HG03066 (cell line): ENCODE measurements at regions not wholly inside any gene's neighbourhood (a gene's known extent, or its start where the extent isn't known, plus 50 kb on each side); places are given as distances from the start of the nearest gene placed in this dataset.
"Not testable (repeated sequence)": the region's sequence is repeated elsewhere in the genome, so short reads cannot be mapped to it uniquely, and the experiment has no call there.

Experiments
- ATAC-seq: cut with Tn5 transposase; IDR thresholded peaks from one replicate; pipeline ENCODE4 v1.9.1; 2021; ENCODE audit warnings: low read depth; ENCODE audit not compliant: unreplicated experiment

DNA sequence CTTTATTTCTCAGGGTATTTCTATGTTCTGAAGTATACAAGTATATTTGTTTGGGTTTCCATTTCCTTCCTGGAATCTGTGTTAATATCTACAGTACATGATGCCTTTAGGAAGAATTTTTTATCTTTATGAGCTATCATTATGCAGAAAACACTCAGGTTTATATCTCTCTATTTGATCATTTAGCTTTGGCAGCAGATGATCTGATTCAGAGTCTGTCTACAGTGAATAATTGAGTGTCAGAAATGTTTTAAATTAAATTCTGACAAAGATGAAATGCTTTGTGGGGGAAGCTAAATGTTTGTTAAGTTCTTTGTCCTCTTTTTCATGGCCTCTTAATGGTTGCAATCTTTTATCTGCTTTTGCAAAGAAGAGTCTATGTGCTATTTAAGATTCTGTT is 2141.0 kb upstream of the ACO1 start:
- no peak for ATAC-seq

DNA sequence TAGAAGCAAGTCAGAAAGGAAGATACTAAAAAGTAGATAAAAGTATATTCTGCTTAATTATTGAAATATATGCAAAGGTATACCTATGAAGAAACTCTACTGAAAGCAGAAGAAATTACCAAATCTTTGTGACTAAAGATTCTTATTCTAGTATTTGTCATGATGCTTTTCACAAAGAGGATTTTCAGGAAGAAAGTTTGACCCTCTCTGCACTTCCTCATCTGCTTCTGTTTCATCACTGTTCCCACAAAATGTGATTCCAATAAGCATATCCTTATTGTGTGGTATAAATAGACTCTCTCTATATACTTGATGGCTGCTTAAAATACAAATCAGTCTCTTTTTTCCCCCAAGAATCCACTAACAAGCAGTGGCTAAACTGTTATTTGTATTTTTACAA is 2139.6 kb upstream of the ACO1 start:
- ATAC-seq: no peak

DNA sequence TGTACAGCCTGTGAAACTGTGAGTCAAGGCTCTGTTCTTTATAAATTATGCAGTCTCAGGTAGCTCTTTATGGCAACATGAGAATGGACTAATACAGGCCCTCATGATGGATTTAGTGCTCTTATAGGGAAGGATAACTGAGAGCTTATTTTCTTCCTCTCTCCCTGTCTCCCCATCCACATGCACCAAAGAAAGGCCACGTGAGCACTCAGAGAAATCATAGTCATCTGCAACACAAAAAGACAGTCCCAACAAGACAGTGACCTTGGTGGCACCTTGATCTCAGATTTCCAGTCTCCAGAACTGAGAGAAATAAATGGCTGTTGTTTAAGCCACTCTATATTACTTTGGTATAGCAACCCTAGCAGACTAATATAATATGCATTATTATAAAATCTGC is 2133.6 kb upstream of the ACO1 start:
- ATAC-seq: no peak

DNA sequence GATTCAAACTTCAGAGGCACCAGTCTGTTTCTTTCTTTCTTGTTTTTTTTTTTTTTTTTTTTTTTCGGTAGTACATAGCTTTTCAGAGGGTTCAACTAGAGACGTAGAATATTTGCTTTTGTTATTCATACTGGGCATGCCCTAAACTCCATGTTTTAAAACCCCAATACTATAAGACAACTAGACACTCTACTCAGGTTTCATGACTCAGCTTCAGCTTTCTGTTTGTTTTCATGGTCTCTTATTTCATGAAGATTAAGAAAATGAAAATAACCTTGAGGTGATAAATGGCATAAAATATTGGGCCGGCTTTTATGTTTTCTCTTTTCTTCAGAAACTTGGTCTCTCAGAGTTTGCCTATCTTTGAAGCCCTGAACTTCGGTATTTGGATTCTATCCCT is 2126.3 kb upstream of the ACO1 start:
- ATAC-seq: no peak

DNA sequence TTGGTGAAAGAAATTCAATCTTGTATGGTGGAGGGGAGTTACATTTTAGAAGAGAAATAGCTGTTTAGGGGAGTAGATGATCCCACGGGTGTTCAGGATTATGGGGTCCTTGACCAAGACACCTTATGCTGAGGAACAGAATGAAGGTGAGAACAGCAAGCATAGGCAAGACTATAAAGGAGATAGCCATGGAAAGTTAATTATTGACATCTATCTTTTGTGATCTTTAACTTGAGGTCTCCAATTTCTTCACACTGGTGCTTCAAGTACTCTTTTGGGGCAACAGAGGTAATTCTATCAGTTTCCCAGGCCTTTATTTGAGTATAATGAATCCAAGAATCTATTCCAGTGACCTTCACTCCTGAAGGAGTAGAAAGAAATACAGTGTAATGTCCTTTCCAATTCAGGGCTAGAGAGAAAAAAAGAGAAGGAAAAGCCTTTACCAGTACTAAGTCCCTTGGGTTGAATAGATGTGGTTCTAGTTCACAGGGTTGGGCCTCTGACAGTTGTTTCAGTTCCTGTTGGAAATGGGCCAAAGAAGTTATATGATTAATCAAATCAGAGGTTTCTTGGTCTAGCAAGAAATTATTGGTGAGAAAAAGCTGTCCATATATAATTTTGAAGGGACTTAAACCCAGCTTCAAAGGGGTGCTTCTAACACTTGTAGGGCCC is 2104.1 kb upstream of the ACO1 start:
- ATAC-seq: no peak

DNA sequence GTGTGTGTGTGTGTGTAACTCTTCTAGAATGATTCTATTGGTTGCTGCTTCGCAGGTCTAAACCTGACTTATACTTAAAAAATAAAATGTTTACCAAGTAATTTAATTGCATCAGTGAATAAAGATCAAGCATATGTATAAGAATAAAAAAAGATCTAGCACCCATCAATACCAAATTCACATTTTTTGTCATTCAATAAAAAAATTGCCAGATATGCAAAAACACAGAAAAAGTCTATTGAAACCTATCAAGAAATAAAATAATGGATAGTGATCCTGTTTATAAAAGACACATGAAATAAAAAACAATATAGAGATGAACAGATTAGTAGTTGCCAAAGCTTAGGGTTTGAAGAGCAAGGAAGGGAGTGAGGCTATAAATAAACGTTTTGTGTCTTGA is 2095.0 kb upstream of the ACO1 start:
- ATAC-seq: no peak

DNA sequence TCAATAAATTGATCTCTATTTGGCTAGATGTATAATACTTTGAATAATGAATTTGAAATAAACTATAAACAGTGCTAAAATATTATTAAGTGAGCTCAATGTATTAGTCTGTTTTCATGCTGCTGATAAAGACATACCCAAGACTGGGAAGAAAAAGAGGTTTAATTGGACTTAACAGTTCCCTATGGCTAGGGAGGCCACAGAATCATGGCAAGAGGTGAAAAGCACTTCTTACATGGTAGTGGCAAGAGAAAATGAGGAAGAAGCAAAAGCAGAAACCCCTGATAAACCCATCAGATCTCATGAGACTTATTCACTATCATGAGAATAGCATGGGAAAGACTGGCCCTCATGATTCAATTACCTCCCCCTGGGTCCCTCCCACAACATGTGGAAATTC is 2092.4 kb upstream of the ACO1 start:
- not testable (repeated sequence) for ATAC-seq

DNA sequence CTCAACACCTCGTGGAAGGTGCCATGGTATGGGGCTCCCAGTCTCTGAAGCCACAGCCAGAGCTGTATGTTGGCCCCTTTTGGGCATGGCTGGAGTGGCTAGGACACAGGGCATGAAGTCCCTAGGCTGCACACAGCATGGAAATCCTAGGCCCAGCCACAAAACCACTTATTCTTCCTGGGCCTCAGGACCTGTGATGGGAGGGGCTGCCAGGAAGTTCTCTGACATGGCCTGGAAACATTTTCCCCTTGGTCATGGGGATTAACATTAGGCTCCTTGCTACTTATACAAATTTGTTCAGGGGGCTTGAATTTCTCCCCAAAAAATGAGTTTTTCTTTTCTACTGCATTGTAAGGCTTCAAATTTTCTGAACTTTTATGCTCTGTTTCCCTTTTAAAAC is 2091.2 kb upstream of the ACO1 start:
- no peak for ATAC-seq

DNA sequence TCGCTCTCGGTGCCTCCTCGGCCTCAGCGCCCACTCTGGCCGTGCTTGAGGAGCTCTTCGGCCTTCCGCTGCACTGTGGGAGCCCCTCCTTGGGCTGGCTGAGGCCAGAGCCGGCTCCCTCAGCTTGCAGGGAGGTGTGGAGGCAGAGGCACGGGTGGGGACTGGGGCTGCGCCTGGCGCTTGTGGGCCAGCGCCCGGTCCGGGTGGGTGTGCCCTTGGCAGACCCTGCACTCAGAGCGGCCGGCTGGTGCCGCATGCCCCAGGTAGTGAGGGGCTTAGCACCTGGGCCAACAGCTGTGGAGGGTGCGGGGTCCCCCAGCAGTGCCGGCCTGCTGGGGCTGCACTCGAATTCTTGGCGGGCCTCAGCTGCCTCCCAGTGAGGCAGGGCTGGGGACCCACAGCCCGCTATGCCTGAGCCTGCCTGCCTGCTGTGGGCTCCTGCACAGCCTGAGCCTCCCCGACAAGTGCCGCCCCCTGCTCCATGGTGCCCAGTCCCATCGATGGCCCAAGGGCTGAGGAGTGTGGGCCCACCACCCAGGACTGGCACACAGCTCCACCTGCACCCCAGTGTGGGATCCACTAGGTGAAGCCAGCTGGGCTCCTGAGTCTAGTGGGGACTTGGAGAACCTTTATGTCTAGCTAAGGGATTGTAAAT is 2085.2 kb upstream of the ACO1 start:
- ATAC-seq: no peak

DNA sequence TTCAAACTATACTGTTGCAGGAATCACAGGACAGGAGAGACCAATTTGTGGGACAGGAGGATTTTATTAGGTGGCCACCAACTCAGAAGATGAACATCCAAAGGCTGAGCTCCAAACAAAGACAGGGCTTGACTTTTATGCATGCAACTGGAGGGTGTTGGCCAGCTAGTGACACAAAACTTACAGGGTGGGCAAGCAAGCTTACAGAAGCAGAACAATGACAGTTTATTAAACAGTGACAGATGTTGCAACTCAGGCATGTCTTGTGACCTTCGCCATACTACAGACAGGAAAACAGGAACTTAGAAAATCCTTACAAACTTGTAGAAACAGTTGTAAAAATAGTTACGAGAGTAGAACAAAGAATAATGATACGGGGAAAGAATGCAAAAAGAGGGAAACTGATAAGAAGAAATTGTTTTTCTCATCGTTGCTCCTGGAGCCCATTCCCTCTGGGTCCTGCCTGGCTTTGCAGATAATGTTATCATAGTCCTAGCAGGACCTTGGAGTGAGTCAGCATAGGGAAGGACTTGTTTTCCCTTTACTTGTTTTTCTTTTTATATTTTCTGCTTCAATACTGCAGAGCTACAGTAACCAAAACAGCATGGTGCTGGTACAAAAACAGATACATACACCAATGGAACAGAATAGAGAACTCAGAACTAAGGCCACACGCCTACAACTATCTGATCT is 2083.0 kb upstream of the ACO1 start:
- ATAC-seq: no peak

DNA sequence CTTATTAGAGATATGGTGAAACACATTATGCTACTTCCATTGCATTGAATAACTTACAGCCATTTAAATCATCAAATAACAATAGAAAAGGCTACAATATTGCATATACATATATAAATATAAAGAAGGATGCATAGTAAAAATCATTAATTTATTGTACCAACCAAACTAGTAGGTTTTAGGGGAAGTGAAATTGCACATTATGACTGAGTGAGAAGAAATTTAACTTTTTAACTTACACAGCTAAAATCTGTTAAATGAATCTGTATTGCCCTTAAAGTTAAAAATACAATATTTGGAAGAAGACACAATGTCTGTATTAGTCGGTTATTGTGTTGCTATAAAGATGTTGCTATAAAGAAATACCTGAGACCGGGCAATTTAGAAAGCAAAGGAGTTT is 2073.7 kb upstream of the ACO1 start:
- no peak for ATAC-seq

DNA sequence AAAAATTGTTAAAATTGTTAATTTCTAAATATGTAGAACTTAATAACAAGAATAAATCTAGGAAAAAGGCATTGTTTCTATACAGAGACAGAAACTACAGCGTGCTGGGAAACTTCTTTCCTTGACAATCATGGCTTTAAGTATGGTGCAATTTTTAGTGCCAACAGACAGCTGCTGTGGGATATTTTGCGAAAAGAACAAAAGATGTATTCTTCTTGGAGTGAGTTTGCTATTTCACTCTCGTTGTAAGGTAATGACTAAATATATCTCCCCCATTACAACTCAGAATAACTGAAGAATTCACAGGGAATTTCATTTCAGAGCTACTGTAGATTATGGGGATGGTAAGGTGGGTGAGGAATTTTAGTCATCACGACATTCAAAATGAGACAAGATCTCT is 2055.0 kb upstream of the ACO1 start:
- ATAC-seq: no peak

DNA sequence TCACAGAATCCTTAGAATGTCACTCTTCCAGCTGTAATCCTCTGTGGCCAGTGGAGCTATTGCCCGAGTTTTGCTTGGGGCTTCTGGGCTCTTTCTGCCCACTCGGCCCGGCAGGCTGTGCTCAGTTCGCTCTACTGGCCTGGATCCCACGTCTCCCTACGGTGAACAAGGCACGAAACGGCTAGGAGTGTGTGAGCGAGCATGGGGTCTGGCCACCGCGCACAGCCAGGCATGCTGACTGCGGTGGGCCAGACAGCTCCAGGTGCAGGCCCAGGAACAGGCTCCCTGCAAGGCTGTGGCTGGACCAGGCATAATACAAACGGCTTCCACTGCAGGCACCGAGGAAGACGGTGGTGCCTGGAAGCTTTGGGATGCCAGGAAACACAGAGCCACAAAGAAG is 2035.5 kb upstream of the ACO1 start:
- ATAC-seq: no peak

DNA sequence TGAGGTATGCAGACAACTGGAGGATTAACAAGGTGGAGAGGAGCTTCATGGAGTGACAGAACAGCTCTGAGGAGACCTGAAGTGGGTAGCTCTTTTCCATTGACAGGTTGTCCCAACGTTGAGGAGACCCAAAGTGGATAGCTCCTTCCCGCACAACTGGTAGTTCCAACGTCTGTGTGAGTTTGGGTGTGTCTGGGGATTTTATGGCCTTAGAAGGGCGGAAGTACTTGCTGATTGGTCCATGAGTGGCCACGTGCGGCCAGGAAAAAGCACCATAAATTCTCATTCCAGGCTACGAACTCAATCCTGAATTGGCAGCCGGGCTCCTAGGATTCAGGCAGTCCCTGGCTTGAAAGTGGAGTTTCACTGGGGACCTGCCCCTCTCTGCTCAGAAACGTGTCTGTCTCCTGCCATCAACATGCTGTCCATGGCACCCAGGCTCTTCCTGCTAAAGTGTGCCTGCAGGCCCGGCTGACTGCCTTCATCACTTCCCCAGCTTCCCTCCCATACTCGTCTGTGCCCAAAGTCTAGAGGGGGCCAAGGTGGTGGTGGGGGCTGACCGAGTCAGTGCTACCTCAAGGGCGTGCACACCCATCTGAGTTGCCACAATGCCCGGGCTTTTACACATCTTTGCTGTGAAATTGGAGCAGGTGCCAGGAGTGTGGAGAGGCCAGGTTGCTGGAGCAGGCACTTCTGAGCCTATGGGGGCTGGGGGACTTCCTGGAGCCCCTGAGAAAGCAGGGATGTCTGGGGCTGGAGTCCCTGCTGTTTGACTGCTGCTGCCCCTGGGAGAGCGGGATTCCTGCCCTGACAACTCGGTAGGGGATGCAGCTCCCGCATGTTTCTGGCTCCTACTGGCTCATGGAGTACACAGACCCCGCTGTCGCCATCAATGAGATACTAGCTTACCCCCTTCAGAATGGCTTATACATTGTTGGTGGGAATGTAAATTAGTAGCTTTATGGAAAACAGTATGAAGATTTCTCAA is 2034.6 kb upstream of the ACO1 start:
- ATAC-seq: no peak

DNA sequence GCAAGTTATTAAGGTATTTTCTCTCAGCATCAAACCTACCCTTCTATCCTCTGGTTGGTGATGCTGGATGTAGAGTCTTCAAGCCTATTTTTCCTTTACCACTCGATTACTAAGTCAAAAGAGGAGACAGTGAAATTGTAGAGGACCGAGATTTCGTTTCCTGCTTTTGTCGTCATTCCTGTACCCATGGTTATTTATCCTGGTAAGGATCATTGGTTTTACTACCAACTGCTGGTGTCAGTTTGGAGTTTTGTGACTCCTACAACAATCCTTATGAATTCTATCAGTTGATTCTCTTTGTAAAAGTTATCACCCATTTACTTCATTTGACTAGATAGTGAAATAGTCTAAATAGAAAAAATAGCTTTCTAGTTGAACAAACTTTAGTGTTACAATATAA is 2028.2 kb upstream of the ACO1 start:
- ATAC-seq: no peak

DNA sequence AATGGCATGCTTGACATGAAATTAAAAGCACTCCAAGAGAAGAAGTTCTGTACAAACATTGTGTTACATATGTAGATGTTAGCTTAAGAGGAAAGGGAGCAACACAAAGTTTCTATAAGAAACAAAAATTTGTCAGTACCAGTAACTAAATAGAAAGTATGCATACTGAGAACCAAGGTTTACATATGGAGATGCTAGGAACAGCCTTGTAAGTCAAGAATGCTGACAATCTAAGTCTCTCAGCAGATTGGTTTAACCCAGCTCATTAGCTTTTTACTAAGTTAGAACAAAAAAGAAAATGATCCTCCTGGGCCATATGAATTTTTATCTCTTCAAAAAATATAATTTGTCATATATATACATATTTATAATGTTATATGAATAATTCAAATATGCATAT is 2022.1 kb upstream of the ACO1 start:
- ATAC-seq: no peak

DNA sequence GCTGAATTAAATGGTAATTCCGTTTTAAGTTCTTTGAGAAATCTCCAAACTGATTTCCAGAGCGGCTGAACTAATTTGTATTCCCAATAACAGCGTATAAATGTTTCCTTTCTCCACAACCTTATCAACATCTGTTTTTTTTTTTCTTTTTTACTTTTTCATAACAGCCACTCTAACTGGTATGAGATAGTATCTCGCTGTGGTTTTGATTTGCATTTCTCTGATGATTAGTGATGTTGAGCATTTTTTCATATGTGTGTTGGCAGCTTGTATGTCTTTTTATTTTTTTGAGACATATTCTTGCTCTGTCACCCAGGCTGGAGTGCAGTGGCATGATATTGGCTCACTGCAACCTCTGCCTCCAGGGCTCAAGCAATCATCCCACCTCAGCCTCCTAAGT is 2018.3 kb upstream of the ACO1 start:
- ATAC-seq: not testable (repeated sequence)

DNA sequence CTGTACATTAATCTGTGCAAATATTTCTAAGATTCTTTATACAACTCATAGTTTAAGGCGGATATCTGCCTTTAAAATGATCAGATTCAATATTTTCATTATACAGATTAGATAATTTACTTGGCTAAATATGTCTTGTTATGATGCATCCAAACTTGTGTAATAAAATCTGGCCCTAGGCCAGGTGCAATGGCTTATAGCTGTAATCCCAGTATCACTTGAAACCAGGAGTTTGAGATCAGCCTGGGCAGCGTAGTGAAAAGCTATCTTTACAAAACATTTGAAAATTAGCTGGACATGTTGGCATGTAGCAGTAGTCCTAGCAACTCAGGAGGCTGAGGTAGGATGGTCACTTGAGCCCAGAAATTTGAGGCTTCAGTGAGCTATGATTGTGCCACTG is 2002.2 kb upstream of the ACO1 start:
- no peak for ATAC-seq

DNA sequence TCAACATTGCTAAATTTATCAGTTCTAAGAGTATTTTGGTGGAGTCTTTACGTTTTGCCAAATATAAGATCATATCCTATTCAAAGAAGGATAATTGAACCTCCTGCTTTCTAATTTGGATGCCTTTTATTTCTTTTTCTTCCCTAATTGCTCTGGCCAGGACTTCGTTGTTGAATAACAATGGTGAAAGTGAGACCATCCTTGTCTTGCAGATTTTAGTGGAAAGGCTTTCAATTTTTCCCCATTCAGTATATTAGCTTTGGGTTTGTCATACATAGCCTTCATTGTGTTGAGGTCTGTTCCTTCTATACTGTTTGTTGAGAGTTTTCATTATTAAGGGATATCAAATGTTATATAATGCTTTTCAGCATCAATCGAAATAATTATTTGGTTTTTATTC is 1974.2 kb upstream of the ACO1 start:
- ATAC-seq: no peak

DNA sequence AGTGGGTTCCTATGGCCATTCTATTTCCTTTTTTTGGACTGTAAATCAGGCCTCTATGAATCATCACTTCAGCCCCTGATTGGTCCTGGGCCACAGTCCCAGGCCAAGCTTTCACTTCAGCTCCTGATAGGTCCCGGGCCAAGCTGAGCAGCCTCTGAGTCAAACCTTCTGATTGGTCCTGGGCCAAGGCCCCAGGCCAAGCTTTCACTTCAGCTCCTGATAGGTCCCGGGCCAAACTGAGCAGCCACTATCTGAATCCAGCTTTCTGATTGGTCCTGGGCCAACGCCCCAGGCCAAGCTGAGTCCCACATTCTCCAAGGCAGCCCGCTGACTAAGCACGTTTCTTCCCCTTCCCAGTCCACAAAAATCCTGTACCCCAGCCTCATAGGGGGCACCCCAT is 1972.9 kb upstream of the ACO1 start:
- no peak for ATAC-seq

DNA sequence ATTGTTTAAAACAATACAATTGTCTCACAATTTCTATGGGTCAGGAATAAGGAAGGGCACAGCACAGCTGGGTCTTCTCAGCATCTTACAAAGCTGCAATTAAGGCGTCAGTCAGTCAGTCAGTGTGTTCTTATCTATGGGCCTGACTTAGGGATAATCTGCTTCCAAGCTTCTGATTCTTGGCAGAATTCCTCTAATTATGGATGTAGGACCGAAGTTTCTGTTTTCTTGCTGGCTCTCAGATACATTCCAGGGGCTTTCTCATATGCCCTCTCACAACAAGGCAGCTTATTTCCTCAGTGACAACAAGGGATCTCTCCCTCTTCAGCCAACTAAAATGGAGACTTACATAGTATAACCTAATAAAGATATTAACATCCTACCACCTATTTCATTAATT is 1925.3 kb upstream of the ACO1 start:
- no peak for ATAC-seq
